ENCODE measurements at regions not wholly inside any gene's neighbourhood (a gene's known extent, or its start where the extent isn't known, plus 50 kb on each side); places are given as distances from the start of the nearest gene placed in this dataset.

DNA sequence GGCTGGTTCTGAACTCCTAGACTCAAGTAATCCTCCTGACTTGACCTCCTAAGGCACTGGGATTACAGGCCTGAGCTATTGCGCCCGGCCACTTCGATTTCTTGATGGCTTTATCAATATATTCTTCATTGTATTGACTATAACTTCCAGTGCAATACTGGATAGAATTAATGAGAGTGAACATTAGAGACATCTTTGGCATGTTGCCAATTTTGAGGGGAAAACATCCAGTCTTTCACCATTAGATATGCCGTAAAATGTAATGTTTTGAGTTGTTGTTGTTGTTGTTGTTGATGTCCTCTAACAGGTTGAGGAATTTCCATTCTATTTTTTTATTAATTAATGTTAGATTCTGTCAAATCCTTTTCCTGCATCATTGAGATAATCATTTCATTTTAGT lies 578.9 kb downstream of the ZWINT start:
- H3K27ac ChIP-seq (ENCODE audit: low read length) = no peak overlapping the region
- no peaks in the 10 kb centered on the region for H3K9me3 ChIP-seq (ENCODE audit: low read length)
- H3K9me2 ChIP-seq (ENCODE audit: insufficient read depth, low read length) = no peaks in the 10 kb centered on the region
- H3K79me2 ChIP-seq (replicated peaks; ENCODE audit: insufficient read depth, low read length) = no peaks in the 10 kb centered on the region
- no peak overlapping the region for H3K9ac ChIP-seq (ENCODE audit: low read length)
- no peak overlapping the region for H3K4me2 ChIP-seq (ENCODE audit: low read length)
- no peaks in the 10 kb centered on the region for H3F3A ChIP-seq (ENCODE audit: insufficient read depth, low read length, poor library complexity, severe bottlenecking)
- no peaks in the 10 kb centered on the region for H3K36me3 ChIP-seq (ENCODE audit: insufficient read depth, low read length)
- no peaks in the 10 kb centered on the region for H4K20me1 ChIP-seq (ENCODE audit: insufficient read depth)
- no peak overlapping the region for H3K4me3 ChIP-seq (ENCODE audit: low read length)
- no peak overlapping the region for H2AFZ ChIP-seq (ENCODE audit: low read depth, low read length)
- TF ChIP-seq RAD21 (conservative IDR thresholded peaks at IDR 0.05) (no peak), POLR2AphosphoS5 (IDR thresholded peaks at IDR 0.05) (no peak), EP300 (conservative IDR thresholded peaks at IDR 0.05; ENCODE audit: poor library complexity, severe bottlenecking) (no peak), EZH2 (IDR thresholded peaks at IDR 0.05; ENCODE audit: borderline replicate concordance, insufficient read depth, low read length, poor library complexity, severe bottlenecking) (no peak), MXI1 (conservative IDR thresholded peaks at IDR 0.05; ENCODE audit: poor library complexity, severe bottlenecking) (no peak), TAF1 (IDR thresholded peaks at IDR 0.05; ENCODE audit: low read depth) (no peak), SMC3 (conservative IDR thresholded peaks at IDR 0.05; ENCODE audit: poor library complexity) (no peak)
- TF ChIP-seq, protein P1, sequence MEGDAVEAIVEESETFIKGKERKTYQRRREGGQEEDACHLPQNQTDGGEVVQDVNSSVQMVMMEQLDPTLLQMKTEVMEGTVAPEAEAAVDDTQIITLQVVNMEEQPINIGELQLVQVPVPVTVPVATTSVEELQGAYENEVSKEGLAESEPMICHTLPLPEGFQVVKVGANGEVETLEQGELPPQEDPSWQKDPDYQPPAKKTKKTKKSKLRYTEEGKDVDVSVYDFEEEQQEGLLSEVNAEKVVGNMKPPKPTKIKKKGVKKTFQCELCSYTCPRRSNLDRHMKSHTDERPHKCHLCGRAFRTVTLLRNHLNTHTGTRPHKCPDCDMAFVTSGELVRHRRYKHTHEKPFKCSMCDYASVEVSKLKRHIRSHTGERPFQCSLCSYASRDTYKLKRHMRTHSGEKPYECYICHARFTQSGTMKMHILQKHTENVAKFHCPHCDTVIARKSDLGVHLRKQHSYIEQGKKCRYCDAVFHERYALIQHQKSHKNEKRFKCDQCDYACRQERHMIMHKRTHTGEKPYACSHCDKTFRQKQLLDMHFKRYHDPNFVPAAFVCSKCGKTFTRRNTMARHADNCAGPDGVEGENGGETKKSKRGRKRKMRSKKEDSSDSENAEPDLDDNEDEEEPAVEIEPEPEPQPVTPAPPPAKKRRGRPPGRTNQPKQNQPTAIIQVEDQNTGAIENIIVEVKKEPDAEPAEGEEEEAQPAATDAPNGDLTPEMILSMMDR (IDR thresholded peaks at IDR 0.05; ENCODE audit: poor library complexity, severe bottlenecking) = no peak
- TF ChIP-seq, protein P2, sequence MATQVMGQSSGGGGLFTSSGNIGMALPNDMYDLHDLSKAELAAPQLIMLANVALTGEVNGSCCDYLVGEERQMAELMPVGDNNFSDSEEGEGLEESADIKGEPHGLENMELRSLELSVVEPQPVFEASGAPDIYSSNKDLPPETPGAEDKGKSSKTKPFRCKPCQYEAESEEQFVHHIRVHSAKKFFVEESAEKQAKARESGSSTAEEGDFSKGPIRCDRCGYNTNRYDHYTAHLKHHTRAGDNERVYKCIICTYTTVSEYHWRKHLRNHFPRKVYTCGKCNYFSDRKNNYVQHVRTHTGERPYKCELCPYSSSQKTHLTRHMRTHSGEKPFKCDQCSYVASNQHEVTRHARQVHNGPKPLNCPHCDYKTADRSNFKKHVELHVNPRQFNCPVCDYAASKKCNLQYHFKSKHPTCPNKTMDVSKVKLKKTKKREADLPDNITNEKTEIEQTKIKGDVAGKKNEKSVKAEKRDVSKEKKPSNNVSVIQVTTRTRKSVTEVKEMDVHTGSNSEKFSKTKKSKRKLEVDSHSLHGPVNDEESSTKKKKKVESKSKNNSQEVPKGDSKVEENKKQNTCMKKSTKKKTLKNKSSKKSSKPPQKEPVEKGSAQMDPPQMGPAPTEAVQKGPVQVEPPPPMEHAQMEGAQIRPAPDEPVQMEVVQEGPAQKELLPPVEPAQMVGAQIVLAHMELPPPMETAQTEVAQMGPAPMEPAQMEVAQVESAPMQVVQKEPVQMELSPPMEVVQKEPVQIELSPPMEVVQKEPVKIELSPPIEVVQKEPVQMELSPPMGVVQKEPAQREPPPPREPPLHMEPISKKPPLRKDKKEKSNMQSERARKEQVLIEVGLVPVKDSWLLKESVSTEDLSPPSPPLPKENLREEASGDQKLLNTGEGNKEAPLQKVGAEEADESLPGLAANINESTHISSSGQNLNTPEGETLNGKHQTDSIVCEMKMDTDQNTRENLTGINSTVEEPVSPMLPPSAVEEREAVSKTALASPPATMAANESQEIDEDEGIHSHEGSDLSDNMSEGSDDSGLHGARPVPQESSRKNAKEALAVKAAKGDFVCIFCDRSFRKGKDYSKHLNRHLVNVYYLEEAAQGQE (IDR thresholded peaks at IDR 0.05; ENCODE audit: borderline replicate concordance) = no peak
- no peaks in the 10 kb centered on the region for H3K27me3 ChIP-seq (ENCODE audit: insufficient read depth, low read depth, low read length)

DNA sequence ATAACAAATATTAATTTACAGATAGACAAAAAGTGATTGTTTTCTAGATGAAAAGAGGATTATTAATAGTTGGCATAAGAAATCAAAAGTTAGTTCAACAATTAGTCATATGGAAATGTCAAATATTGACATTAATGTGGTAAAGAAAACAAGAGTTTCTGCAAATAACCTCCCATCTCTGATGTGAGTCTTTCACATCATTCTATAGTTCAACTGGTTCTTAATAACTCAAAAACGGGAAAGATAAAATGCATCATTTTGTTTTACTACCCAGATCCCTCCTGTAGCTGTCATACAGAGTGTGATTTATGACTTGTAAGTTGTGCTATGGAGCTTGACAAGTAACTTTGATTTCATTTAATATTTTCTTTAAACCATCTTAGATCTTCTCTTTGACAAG lies 594.8 kb downstream of the ZWINT start:
- TF ChIP-seq POLR2AphosphoS5 (IDR thresholded peaks at IDR 0.05) = no peak
- TF ChIP-seq, protein P2 (IDR thresholded peaks at IDR 0.05; ENCODE audit: borderline replicate concordance) = no peak
- TF ChIP-seq TAF1 (IDR thresholded peaks at IDR 0.05; ENCODE audit: low read depth) = no peak
- no peak for TF ChIP-seq SMC3 (conservative IDR thresholded peaks at IDR 0.05; ENCODE audit: poor library complexity)
- no peak for TF ChIP-seq MXI1 (conservative IDR thresholded peaks at IDR 0.05; ENCODE audit: poor library complexity, severe bottlenecking)
- TF ChIP-seq EZH2 (IDR thresholded peaks at IDR 0.05; ENCODE audit: borderline replicate concordance, insufficient read depth, low read length, poor library complexity, severe bottlenecking) = no peak
- TF ChIP-seq RAD21 (conservative IDR thresholded peaks at IDR 0.05) = no peak
- TF ChIP-seq, protein P1 (IDR thresholded peaks at IDR 0.05; ENCODE audit: poor library complexity, severe bottlenecking) = no peak
- no peak for TF ChIP-seq EP300 (conservative IDR thresholded peaks at IDR 0.05; ENCODE audit: poor library complexity, severe bottlenecking)
- Histone ChIP-seq H3K79me2 (replicated peaks; ENCODE audit: insufficient read depth, low read length) (no peaks in the 10 kb centered on the region), H3K9ac (ENCODE audit: low read length) (no peak overlapping the region), H2AFZ (ENCODE audit: low read depth, low read length) (no peak overlapping the region), H3K9me2 (ENCODE audit: insufficient read depth, low read length) (no peaks in the 10 kb centered on the region), H3K36me3 (ENCODE audit: insufficient read depth, low read length) (no peaks in the 10 kb centered on the region), H3K9me3 (ENCODE audit: low read length) (no peaks in the 10 kb centered on the region), H3K27ac (ENCODE audit: low read length) (no peak overlapping the region), H3K27me3 (ENCODE audit: insufficient read depth, low read depth, low read length) (no peaks in the 10 kb centered on the region), H4K20me1 (ENCODE audit: insufficient read depth) (no peaks in the 10 kb centered on the region), H3F3A (ENCODE audit: insufficient read depth, low read length, poor library complexity, severe bottlenecking) (no peaks in the 10 kb centered on the region), H3K4me3 (ENCODE audit: low read length) (no peak overlapping the region), H3K4me2 (ENCODE audit: low read length) (no peak overlapping the region)

All from neural cell (in vitro differentiated cells).